ENCODE measurements at regions not wholly inside any gene's neighbourhood (a gene's known extent, or its start where the extent isn't known, plus 50 kb on each side); places are given as distances from the start of the nearest gene placed in this dataset.

DNA sequence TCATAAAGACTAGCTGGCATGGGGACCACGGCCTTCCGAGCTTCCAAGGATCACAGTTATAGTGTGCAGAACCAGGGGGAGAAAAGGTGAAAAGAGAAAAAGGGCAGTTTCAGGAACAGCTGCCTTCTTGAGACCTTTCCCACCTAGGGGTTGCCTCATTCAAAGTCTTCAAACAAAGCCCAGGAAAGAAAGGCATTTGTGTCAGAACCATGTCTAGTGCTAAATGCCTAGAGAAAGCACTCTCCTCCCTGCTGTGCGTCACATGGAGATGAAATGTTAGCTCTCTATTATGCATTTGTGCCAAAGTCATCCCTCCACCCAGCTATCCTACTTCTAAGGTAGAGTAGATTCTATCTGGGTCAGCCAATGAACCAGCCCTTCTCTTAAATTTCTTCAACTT, 1037.3 kb upstream of the WWC1 start:
- ATAC-seq: no peak
- TF ChIP-seq BCL11A (IDR thresholded peaks at IDR 0.05; ENCODE audit: low read depth, low read length) (no peak), ZNF24 (IDR thresholded peaks at IDR 0.05) (no peak), MYC (IDR thresholded peaks at IDR 0.05; ENCODE audit: insufficient read depth, insufficient read length, insufficient replicate concordance, low read length, severe bottlenecking) (no peak), ZBTB4 (CRISPR knock-in tag; IDR thresholded peaks at IDR 0.05) (no peak), WRNIP1 (IDR thresholded peaks at IDR 0.05; ENCODE audit: borderline replicate concordance, low read depth, low read length) (no peak)
- TF ChIP-seq, protein P1, sequence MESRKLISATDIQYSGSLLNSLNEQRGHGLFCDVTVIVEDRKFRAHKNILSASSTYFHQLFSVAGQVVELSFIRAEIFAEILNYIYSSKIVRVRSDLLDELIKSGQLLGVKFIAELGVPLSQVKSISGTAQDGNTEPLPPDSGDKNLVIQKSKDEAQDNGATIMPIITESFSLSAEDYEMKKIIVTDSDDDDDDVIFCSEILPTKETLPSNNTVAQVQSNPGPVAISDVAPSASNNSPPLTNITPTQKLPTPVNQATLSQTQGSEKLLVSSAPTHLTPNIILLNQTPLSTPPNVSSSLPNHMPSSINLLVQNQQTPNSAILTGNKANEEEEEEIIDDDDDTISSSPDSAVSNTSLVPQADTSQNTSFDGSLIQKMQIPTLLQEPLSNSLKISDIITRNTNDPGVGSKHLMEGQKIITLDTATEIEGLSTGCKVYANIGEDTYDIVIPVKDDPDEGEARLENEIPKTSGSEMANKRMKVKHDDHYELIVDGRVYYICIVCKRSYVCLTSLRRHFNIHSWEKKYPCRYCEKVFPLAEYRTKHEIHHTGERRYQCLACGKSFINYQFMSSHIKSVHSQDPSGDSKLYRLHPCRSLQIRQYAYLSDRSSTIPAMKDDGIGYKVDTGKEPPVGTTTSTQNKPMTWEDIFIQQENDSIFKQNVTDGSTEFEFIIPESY (IDR thresholded peaks at IDR 0.05): no peak
- Histone ChIP-seq H3K36me3 (ENCODE audit: control insufficient read depth in 2 of 2, insufficient read depth in 2 of 2, low read length in 1 of 2) (no peaks in the 10 kb centered on the region), H2AFZ (ENCODE audit: control insufficient read depth, low read depth, low read length) (no peak overlapping the region), H3K79me2 (ENCODE audit: control insufficient read depth, insufficient read depth, low read length) (no peaks in the 10 kb centered on the region), H3K4me1 (ENCODE audit: control insufficient read depth, insufficient read depth, low read length) (no peaks in the 10 kb centered on the region), H3K4me2 (ENCODE audit: control insufficient read depth, insufficient read depth) (no peak overlapping the region), H3K4me3 (no peak overlapping the region), H3K27me3 (replicated peaks in 1 of 2; ENCODE audit: control insufficient read depth in 2 of 2, insufficient read depth in 2 of 2, low read length in 1 of 2) (no peaks in the 10 kb centered on the region), H3K27ac (ENCODE audit: control insufficient read depth, insufficient read depth) (no peak overlapping the region), H3K9ac (ENCODE audit: control insufficient read depth, insufficient read depth, low read length) (no peak overlapping the region), H3K9me3 (replicated peaks; ENCODE audit: control insufficient read depth, insufficient read depth, low read length) (no peaks in the 10 kb centered on the region), H4K20me1 (ENCODE audit: control insufficient read depth, insufficient read depth) (no peaks in the 10 kb centered on the region)
- intact Hi-C loops (cut with micrococcal nuclease; ENCODE audit: unreplicated experiment): no loop called here
- 20% methylated on average over 3 of the region's 3 CpGs for WGBS (ENCODE audit: insufficient coverage, insufficient replicate concordance, low lambda C conversion rate, missing lambda C conversion rate)
- ChIA-PET SMC1A (ENCODE audit: uncharacterized antibody, unreplicated experiment) (no interaction called here), POLR2A (no interaction called here), CTCF (interaction anchor here (0.6 to 1.0 kb wide), 2 partner anchors 9 to 10 kb away, joined by 3 to 4 read pairs; no protein-coding TSS in a partner anchor), RAD21 (ENCODE audit: unreplicated experiment) (no interaction called here)
- no TSS peak for BruUV-seq (replicated peaks)
- DNase-seq (ENCODE audit: low read depth, low spot score): no peak
- FAIRE-seq: no peak
- in situ Hi-C loops (cut with MboI): no loop called here

All from GM12878 (cell line).